PC-9 (cell line): ENCODE measurements at regions not wholly inside any gene's neighbourhood (a gene's known extent, or its start where the extent isn't known, plus 50 kb on each side); places are given as distances from the start of the nearest gene placed in this dataset.

Experiments
- BruUV-seq: library from RNA; stranded (reverse); fragments of 400-500 nt; replicated peaks from 2 replicates; lab custom pipeline; 2021; lab: Mats Ljungman, UMichigan
- CTCF ChIA-PET: fragments of 300-600 bp; sonication (Branson Sonifier 250); formaldehyde crosslinking; loops from one replicate; lab custom pipeline; 2022; ENCODE audit warnings: antibody characterized with exemption; lab: Charles Lee
- POLR2A ChIA-PET: fragments of 300-600 bp; sonication (Branson Sonifier 250); formaldehyde crosslinking; loops from one replicate; lab custom pipeline; 2022; ENCODE audit warnings: antibody characterized with exemption; ENCODE audit not compliant: unreplicated experiment; lab: Charles Lee
- DNase-seq, 2 experiments: peaks; one replicate each; pipeline versions ENCODE4 v3.0.0 to v3.0.0-alpha.2; 2015 to 2022; ENCODE audit warnings: mixed read lengths in 1 of 2
- H2AFZ ChIP-seq: fragments of 200-600 bp; sonication (generic); 2 replicates; pipeline ENCODE4 v1.8.1; 2017; ENCODE audit warnings: antibody characterized with exemption
- H3F3A ChIP-seq: fragments of 200-600 bp; sonication (generic); 2 replicates; pipeline ENCODE4 v1.8.1; 2017; ENCODE audit warnings: antibody characterized with exemption, mild to moderate bottlenecking, low read depth; ENCODE audit not compliant: insufficient read depth
- H3K27ac ChIP-seq: fragments of 200-600 bp; sonication (generic); 2 replicates; pipeline ENCODE4 v1.6.1; 2016; ENCODE audit warnings: mixed run types
- H3K27me3 ChIP-seq: fragments of 200-600 bp; sonication (generic); 2 replicates; pipeline ENCODE4 v1.6.1; 2016; ENCODE audit warnings: low read depth, mixed run types; ENCODE audit not compliant: insufficient read depth
- H3K36me3 ChIP-seq: fragments of 200-600 bp; sonication (generic); 2 replicates; pipeline ENCODE4 v1.6.1; 2016; ENCODE audit warnings: low read depth, mixed run types
- H3K4me1 ChIP-seq: fragments of 200-600 bp; sonication (generic); replicated peaks from 2 replicates; pipeline ENCODE4 v1.6.1; 2016; ENCODE audit warnings: mixed run types; ENCODE audit not compliant: insufficient read depth
- H3K4me2 ChIP-seq: fragments of 200-600 bp; sonication (generic); 2 replicates; pipeline ENCODE4 v1.6.1; 2017; ENCODE audit warnings: mixed run types
- H3K4me3 ChIP-seq: fragments of 200-600 bp; sonication (generic); 2 replicates; pipeline ENCODE4 v1.6.1; 2016; ENCODE audit warnings: mixed run types
- H3K79me2 ChIP-seq: fragments of 200-600 bp; sonication (generic); 2 replicates; pipeline ENCODE4 v1.6.1; 2017; ENCODE audit warnings: low read depth, mixed run types
- H3K9me2 ChIP-seq: fragments of 200-600 bp; sonication (generic); 2 replicates; pipeline ENCODE4 v1.8.1; 2017; ENCODE audit warnings: mild to moderate bottlenecking; ENCODE audit not compliant: insufficient read depth
- H3K9me3 ChIP-seq: fragments of 200-600 bp; sonication (generic); 2 replicates; pipeline ENCODE4 v1.8.1; 2016; ENCODE audit warnings: low read depth; ENCODE audit not compliant: insufficient read depth
- H4K20me1 ChIP-seq: fragments of 200-600 bp; sonication (generic); 2 replicates; pipeline ENCODE4 v1.8.1; 2017; ENCODE audit not compliant: insufficient read depth
- EZH2 ChIP-seq: fragments of 200-600 bp; sonication (generic); IDR thresholded peaks from 2 replicates; pipeline ENCODE4 v1.8.0; 2017; ENCODE audit warnings: antibody characterized with exemption, low read depth
- intact Hi-C: fragments of 100-400 bp; cut with micrococcal nuclease; formaldehyde crosslinking; loops from one replicate; pipeline ENCODE4 v1.10.0; 2022; ENCODE audit not compliant: unreplicated experiment
- TF ChIP-seq, protein P1 (sequence below): fragments of 200-600 bp; sonication (generic); conservative IDR thresholded peaks from 2 replicates; pipeline ENCODE4 v1.6.1; 2017; ENCODE audit warnings: mixed run types, antibody characterized with exemption, mild to moderate bottlenecking, moderate library complexity

DNA sequence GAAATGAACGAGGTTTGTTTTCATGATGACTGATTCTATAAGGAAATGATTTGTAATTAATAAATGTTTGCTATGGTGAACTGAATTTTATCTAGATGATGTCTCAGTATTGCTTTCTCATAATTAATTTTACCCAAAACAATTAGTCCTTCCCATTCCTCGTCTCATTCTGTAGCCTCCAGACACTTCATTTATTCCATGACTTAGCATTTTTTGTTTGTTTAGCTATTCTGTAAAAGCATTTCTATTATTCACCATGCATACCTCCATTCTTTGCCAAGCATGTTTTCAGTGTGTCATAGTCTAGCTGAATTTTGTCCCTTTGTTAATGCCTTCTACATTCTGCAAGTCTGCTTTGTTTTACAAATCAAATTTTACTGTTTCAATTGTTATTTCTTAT, 137.4 kb upstream of the RPL10L start:
- no peak for DNase-seq
- H3F3A ChIP-seq: no peaks in the 10 kb centered on the region
- H3K36me3 ChIP-seq: no peaks in the 10 kb centered on the region
- no peaks in the 10 kb centered on the region for H4K20me1 ChIP-seq
- no peaks in the 10 kb centered on the region for H3K4me1 ChIP-seq
- BruUV-seq: no TSS peak
- CTCF ChIA-PET: no interaction called here
- H3K27ac ChIP-seq: no peak overlapping the region
- H3K4me2 ChIP-seq: no peak overlapping the region
- no peaks in the 10 kb centered on the region for H3K79me2 ChIP-seq
- no peak for TF ChIP-seq EZH2
- TF ChIP-seq, protein P1, sequence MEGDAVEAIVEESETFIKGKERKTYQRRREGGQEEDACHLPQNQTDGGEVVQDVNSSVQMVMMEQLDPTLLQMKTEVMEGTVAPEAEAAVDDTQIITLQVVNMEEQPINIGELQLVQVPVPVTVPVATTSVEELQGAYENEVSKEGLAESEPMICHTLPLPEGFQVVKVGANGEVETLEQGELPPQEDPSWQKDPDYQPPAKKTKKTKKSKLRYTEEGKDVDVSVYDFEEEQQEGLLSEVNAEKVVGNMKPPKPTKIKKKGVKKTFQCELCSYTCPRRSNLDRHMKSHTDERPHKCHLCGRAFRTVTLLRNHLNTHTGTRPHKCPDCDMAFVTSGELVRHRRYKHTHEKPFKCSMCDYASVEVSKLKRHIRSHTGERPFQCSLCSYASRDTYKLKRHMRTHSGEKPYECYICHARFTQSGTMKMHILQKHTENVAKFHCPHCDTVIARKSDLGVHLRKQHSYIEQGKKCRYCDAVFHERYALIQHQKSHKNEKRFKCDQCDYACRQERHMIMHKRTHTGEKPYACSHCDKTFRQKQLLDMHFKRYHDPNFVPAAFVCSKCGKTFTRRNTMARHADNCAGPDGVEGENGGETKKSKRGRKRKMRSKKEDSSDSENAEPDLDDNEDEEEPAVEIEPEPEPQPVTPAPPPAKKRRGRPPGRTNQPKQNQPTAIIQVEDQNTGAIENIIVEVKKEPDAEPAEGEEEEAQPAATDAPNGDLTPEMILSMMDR: no peak
- intact Hi-C loops: no loop called here
- POLR2A ChIA-PET: no interaction called here
- H3K4me3 ChIP-seq: no peak overlapping the region
- no peak overlapping the region for H2AFZ ChIP-seq
- no peaks in the 10 kb centered on the region for H3K27me3 ChIP-seq
- no peaks in the 10 kb centered on the region for H3K9me2 ChIP-seq
- H3K9me3 ChIP-seq: no peaks in the 10 kb centered on the region

DNA sequence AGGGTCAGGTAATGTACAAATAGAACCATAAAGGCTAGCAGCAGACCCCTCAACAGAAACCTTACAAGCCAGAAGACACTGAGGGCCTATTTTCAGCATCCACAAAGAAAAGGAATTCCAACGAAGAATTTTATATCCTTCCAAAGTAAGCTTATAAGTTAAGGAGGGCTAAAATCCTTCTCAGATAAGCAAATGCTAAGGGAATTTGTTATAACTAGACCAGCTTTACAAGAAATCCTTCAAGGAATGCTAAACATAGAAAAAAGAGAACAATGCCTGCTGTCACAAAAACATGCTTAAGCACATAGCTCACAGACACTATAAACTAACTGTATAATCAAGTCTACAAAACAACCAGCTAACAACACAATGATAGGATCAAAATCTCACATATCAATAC, 130.7 kb upstream of the RPL10L start:
- no peaks in the 10 kb centered on the region for H4K20me1 ChIP-seq
- H3K9me2 ChIP-seq: no peaks in the 10 kb centered on the region
- H3F3A ChIP-seq: no peaks in the 10 kb centered on the region
- no peaks in the 10 kb centered on the region for H3K27me3 ChIP-seq
- no peaks in the 10 kb centered on the region for H3K9me3 ChIP-seq
- POLR2A ChIA-PET: no interaction called here
- H3K4me2 ChIP-seq: no peak overlapping the region
- H3K27ac ChIP-seq: no peak overlapping the region
- no peaks in the 10 kb centered on the region for H3K36me3 ChIP-seq
- CTCF ChIA-PET: no interaction called here
- no peaks in the 10 kb centered on the region for H3K79me2 ChIP-seq
- TF ChIP-seq, protein P1: no peak
- no peak for TF ChIP-seq EZH2
- intact Hi-C loops: no loop called here
- no peak overlapping the region for H3K4me3 ChIP-seq
- H2AFZ ChIP-seq: no peak overlapping the region
- no peaks in the 10 kb centered on the region for H3K4me1 ChIP-seq
- no peak for DNase-seq
- no TSS peak for BruUV-seq

DNA sequence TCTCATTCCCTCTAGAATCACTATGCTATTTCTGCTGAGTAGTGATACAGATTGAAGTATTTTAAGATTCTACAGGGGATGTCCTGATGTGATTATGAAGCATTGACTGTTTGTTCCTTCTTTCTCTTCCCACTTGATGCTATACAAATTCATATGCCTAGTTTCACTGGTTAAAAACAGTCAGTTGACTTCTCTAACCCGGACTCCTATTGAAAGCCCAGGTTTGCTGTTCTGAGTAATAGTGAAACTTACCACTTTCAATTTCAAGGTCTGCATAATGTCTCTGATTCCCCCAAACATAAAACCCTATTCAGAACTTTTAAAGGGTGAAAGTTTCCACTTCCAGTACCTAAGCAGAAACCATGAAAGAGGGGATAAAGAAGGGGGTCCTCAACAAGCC, 117.7 kb upstream of the RPL10L start:
- no peak for DNase-seq
- no peak overlapping the region for H3K4me2 ChIP-seq
- H3K27ac ChIP-seq: no peak overlapping the region
- H3K79me2 ChIP-seq: no peaks in the 10 kb centered on the region
- no peak overlapping the region for H2AFZ ChIP-seq
- no peak for TF ChIP-seq EZH2
- TF ChIP-seq, protein P1: no peak
- no peaks in the 10 kb centered on the region for H3F3A ChIP-seq
- H3K27me3 ChIP-seq: no peaks in the 10 kb centered on the region
- ChIA-PET CTCF (no interaction called here), POLR2A (no interaction called here)
- no peaks in the 10 kb centered on the region for H3K4me1 ChIP-seq
- no peaks in the 10 kb centered on the region; the same call in 1 of the 2 replicates for H3K9me2 ChIP-seq
- H3K4me3 ChIP-seq: no peak overlapping the region
- no peaks in the 10 kb centered on the region for H3K36me3 ChIP-seq
- no TSS peak for BruUV-seq
- H3K9me3 ChIP-seq: no peaks in the 10 kb centered on the region
- H4K20me1 ChIP-seq: no peaks in the 10 kb centered on the region
- intact Hi-C loops: no loop called here
